ENCODE measurements at regions not wholly inside any gene's neighbourhood (a gene's known extent, or its start where the extent isn't known, plus 50 kb on each side); places are given as distances from the start of the nearest gene placed in this dataset.
"Not testable (repeated sequence)": the region's sequence is repeated elsewhere in the genome, so short reads cannot be mapped to it uniquely, and the experiment has no call there.

DNA sequence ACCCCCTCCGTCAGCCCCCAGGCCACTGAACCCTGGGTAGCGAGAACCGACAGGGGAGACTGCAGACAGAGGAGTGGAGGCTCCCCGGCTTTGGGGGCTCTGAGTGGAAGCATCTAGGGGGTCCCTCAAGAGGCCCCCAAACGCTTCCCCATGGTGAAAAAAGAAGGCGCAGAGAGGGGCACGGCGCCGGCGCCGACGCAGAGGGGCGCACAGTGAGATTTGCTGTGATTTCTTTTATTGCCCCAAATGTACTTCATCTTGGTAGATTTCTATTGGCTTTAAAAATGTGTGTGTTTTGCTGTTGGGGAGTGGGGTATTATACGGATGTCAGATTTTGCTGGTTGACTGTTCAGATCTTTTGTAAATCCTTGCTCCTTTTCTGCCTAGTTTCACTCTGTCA lies 392.9 kb downstream of the GOLGA6L6 start:
- not testable (repeated sequence) for H3K27me3 ChIP-seq (ENCODE audit: insufficient read depth, low read length)

DNA sequence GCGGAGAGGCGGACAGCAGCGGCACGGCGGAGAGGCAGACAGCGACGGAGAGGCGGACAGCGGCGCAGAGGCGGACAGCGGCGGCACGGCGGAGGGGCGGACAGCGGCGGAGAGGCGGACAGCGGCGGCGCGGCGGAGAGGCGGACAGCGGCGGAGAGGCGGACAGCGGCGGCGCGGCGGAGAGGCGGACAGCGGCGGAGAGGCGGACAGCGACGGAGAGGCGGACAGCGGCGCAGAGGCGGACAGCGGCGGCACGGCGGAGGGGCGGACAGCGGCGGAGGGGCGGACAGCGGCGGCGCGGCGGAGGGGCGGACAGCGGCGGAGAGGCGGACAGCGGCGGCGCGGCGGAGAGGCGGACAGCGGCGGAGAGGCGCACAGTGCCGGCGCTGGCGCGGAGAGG lies 393.6 kb downstream of the GOLGA6L6 start:
- H3K4me3 ChIP-seq (replicated peaks in 1 of 2; ENCODE audit: low read depth in 1 of 2, low read length in 2 of 2); CTCF ChIA-PET; H3K9me2 ChIP-seq (ENCODE audit: insufficient read depth); H3K4me1 ChIP-seq (ENCODE audit: control insufficient read depth in 1 of 2, insufficient read depth in 2 of 2, low read length in 2 of 2); POLR2A ChIA-PET; H3K79me2 ChIP-seq (ENCODE audit: insufficient read depth, low read length); ATAC-seq; BruUV-seq (replicated peaks); H3K9me3 ChIP-seq (ENCODE audit: control insufficient read depth in 1 of 2, insufficient read depth in 1 of 2, low read depth in 1 of 2, low read length in 2 of 2); H2AFZ ChIP-seq (ENCODE audit: low read depth, low read length, poor library complexity, severe bottlenecking); H3K4me2 ChIP-seq (ENCODE audit: low read length); RAD21 ChIA-PET (ENCODE audit: low non-redundant PET in 1 of 2, low total read pairs in 2 of 2, uncharacterized antibody in 2 of 2, unreplicated experiment in 2 of 2); H3K27me3 ChIP-seq (ENCODE audit: insufficient read depth, low read length); DNase-seq (ENCODE audit: low read depth, low spot score); H4K20me1 ChIP-seq (ENCODE audit: insufficient read depth); H3K36me3 ChIP-seq (ENCODE audit: control insufficient read depth in 1 of 2, insufficient read depth in 2 of 2, low read length in 2 of 2); H3K27ac ChIP-seq (ENCODE audit: low read depth, low read length); H3K9ac ChIP-seq (ENCODE audit: low read length); intact Hi-C loops (cut with micrococcal nuclease): not testable (repeated sequence)

More for the DNA sequence above, 392.9 kb downstream of the GOLGA6L6 start:
- H2AFZ ChIP-seq (ENCODE audit: low read depth, low read length, poor library complexity, severe bottlenecking); H3K9me2 ChIP-seq (ENCODE audit: insufficient read depth); intact Hi-C loops (cut with micrococcal nuclease); CTCF ChIA-PET; DNase-seq (ENCODE audit: low read depth, low spot score); H3K27ac ChIP-seq (ENCODE audit: low read depth, low read length); POLR2A ChIA-PET; H3K9me3 ChIP-seq (ENCODE audit: control insufficient read depth in 1 of 2, insufficient read depth in 1 of 2, low read depth in 1 of 2, low read length in 2 of 2); H4K20me1 ChIP-seq (ENCODE audit: insufficient read depth); H3K4me2 ChIP-seq (ENCODE audit: low read length); H3K79me2 ChIP-seq (ENCODE audit: insufficient read depth, low read length); RAD21 ChIA-PET (ENCODE audit: low non-redundant PET in 1 of 2, low total read pairs in 2 of 2, uncharacterized antibody in 2 of 2, unreplicated experiment in 2 of 2); H3K9ac ChIP-seq (ENCODE audit: low read length); BruUV-seq (replicated peaks); H3K36me3 ChIP-seq (ENCODE audit: control insufficient read depth in 1 of 2, insufficient read depth in 2 of 2, low read length in 2 of 2); H3K4me1 ChIP-seq (ENCODE audit: control insufficient read depth in 1 of 2, insufficient read depth in 2 of 2, low read length in 2 of 2); ATAC-seq; H3K4me3 ChIP-seq (replicated peaks in 1 of 2; ENCODE audit: low read depth in 1 of 2, low read length in 2 of 2): not testable (repeated sequence)

DNA sequence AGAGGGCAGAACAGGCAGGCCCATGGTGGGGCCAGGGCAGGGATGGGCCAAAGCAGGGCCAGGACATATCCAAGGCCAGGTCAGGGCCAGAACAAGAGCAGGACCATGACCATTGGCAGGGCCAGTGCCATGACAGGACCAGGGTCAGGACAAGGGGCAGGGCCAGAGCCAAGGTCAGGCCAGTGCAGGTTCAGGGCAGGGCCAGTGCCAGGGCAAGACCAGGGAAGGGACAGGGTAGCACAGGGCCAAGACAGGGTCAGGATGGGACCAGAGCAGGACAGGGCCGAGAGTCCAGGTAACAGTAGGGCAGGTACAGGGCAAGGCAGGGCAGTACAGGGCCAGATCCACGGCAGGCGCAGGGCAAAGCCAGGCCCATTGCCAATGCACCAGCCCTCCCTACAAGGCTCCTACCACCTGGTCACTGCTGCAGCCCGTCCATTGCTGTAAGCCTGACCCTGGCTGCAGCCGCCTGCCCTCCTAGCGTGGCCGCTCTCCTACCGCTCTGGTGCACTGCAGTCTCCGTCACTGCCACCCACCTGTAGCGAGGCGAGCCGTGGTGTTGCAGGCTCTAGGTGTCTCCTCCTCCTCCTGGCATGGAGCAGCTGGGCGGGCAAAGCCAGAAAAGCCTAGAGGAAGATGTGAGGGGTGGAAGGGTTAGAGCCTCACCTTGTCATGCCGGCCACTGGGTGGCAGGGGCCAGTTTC lies 397.1 kb downstream of the GOLGA6L6 start:
- CTCF ChIA-PET, POLR2A ChIA-PET, ATAC-seq: not testable (repeated sequence)

DNA sequence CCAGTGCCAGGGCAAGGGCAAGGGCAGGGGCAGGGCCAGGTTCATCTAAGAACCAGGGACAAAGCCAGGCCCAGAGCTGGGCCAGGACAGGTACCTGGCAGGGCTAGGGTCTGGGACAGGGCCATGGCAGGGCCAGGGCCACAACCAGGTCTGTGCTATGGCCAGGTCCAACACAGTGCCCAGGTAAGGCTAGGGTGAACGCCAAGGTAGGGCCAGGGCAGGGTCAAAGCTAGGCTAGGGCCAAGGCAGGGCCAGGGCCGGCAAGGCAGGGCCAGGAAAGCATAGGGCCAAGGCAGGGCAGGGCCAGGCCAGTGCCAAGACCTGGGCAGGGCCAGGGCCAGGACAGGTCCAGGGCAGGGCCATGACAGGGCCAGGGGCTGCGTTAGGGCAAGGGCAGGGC lies 398.7 kb downstream of the GOLGA6L6 start:
- H3K79me2 ChIP-seq (ENCODE audit: insufficient read depth, low read length); H3K36me3 ChIP-seq (ENCODE audit: control insufficient read depth in 1 of 2, insufficient read depth in 2 of 2, low read length in 2 of 2); CTCF ChIA-PET; H2AFZ ChIP-seq (ENCODE audit: low read depth, low read length, poor library complexity, severe bottlenecking); H3K9me2 ChIP-seq (ENCODE audit: insufficient read depth); H3K4me2 ChIP-seq (ENCODE audit: low read length); H3K4me3 ChIP-seq (replicated peaks in 1 of 2; ENCODE audit: low read depth in 1 of 2, low read length in 2 of 2); H4K20me1 ChIP-seq (ENCODE audit: insufficient read depth); DNase-seq (ENCODE audit: low read depth, low spot score); H3K27me3 ChIP-seq (ENCODE audit: insufficient read depth, low read length); intact Hi-C loops (cut with micrococcal nuclease); H3K4me1 ChIP-seq (ENCODE audit: control insufficient read depth in 1 of 2, insufficient read depth in 2 of 2, low read length in 2 of 2); H3K27ac ChIP-seq (ENCODE audit: low read depth, low read length); POLR2A ChIA-PET; ATAC-seq; RAD21 ChIA-PET (ENCODE audit: low non-redundant PET in 1 of 2, low total read pairs in 2 of 2, uncharacterized antibody in 2 of 2, unreplicated experiment in 2 of 2); H3K9ac ChIP-seq (ENCODE audit: low read length); H3K9me3 ChIP-seq (ENCODE audit: control insufficient read depth in 1 of 2, insufficient read depth in 1 of 2, low read depth in 1 of 2, low read length in 2 of 2); BruUV-seq (replicated peaks): not testable (repeated sequence)

More for the DNA sequence above, 397.1 kb downstream of the GOLGA6L6 start:
- RAD21 ChIA-PET (ENCODE audit: low non-redundant PET in 1 of 2, low total read pairs in 2 of 2, uncharacterized antibody in 2 of 2, unreplicated experiment in 2 of 2); H3K27me3 ChIP-seq (ENCODE audit: insufficient read depth, low read length); H3K9ac ChIP-seq (ENCODE audit: low read length); H3K36me3 ChIP-seq (ENCODE audit: control insufficient read depth in 1 of 2, insufficient read depth in 2 of 2, low read length in 2 of 2); H3K4me2 ChIP-seq (ENCODE audit: low read length); DNase-seq (ENCODE audit: low read depth, low spot score); BruUV-seq (replicated peaks); H3K4me3 ChIP-seq (replicated peaks in 1 of 2; ENCODE audit: low read depth in 1 of 2, low read length in 2 of 2); H3K9me2 ChIP-seq (ENCODE audit: insufficient read depth); H4K20me1 ChIP-seq (ENCODE audit: insufficient read depth); H3K79me2 ChIP-seq (ENCODE audit: insufficient read depth, low read length); H2AFZ ChIP-seq (ENCODE audit: low read depth, low read length, poor library complexity, severe bottlenecking); H3K9me3 ChIP-seq (ENCODE audit: control insufficient read depth in 1 of 2, insufficient read depth in 1 of 2, low read depth in 1 of 2, low read length in 2 of 2); H3K4me1 ChIP-seq (ENCODE audit: control insufficient read depth in 1 of 2, insufficient read depth in 2 of 2, low read length in 2 of 2); H3K27ac ChIP-seq (ENCODE audit: low read depth, low read length); intact Hi-C loops (cut with micrococcal nuclease): not testable (repeated sequence)

All from HCT116 (cell line).